ENCODE measurements at regions not wholly inside any gene's neighbourhood (a gene's known extent, or its start where the extent isn't known, plus 50 kb on each side); places are given as distances from the start of the nearest gene placed in this dataset.

- BruUV-seq (replicated peaks) = no TSS peak
- DNase-seq (ENCODE audit: low read depth, low spot score) = no peak
Observed at GRCh38 chr9:108746864-108747263, 108.9 kb downstream of the ACTL7B start.

More at GRCh38 chr9:108746864-108747263, 108.9 kb downstream of the ACTL7B start:
- Histone ChIP-seq H3K4me1 (ENCODE audit: control insufficient read depth, extremely low read depth, insufficient read depth, low read length) (no peaks in the 10 kb centered on the region), H4K20me1 (replicated peaks; ENCODE audit: control insufficient read depth, extremely low read depth, insufficient read depth, low read length) (no peaks in the 10 kb centered on the region), H3K27ac (ENCODE audit: insufficient read depth, low read depth, low read length) (no peak overlapping the region), H3K9me1 (replicated peaks; ENCODE audit: control insufficient read depth, extremely low read depth, insufficient read depth, low read length) (no peaks in the 10 kb centered on the region), H3K4me3 (replicated peaks in 1 of 3; ENCODE audit: insufficient read depth in 1 of 3, low read depth in 1 of 3, low read length in 3 of 3) (no peak overlapping the region), H3K4me2 (ENCODE audit: insufficient read depth, low read length) (no peak overlapping the region), H3K27me3 (ENCODE audit: control insufficient read depth in 2 of 2, insufficient read depth in 2 of 2, low read length in 2 of 2) (no peaks in the 10 kb centered on the region), H3K9ac (replicated peaks; ENCODE audit: extremely low read depth, insufficient read depth, low read length) (no peak overlapping the region), H3K9me3 (replicated peaks; ENCODE audit: control insufficient read depth, insufficient read depth, low read length) (no peaks in the 10 kb centered on the region), H2AFZ (ENCODE audit: low read depth, low read length) (no peak overlapping the region), H3K79me2 (ENCODE audit: control insufficient read depth, insufficient read depth, low read length) (no peaks in the 10 kb centered on the region), H3K36me3 (ENCODE audit: control insufficient read depth in 2 of 2, extremely low read depth in 1 of 2, insufficient read depth in 2 of 2, low read length in 2 of 2) (no peaks in the 10 kb centered on the region)
- no peak for FAIRE-seq
- dilution Hi-C loops (cut with MboI; ENCODE audit: extremely low pct_ligation_motif_present, low sequenced_read_pairs) = no loop called here
- no peak for TF ChIP-seq JUN (IDR thresholded peaks at IDR 0.05; ENCODE audit: borderline replicate concordance, insufficient read depth, insufficient read length, low read depth)
- TF ChIP-seq FOS (IDR thresholded peaks at IDR 0.05; ENCODE audit: borderline replicate concordance, insufficient read depth, low read length) = no peak
- no peak for TF ChIP-seq EZH2 (IDR thresholded peaks at IDR 0.05; ENCODE audit: borderline replicate concordance, low read depth, low read length, severe bottlenecking)
- no peak for TF ChIP-seq POLR2A (IDR thresholded peaks at IDR 0.05; ENCODE audit: low read depth, low read length)
- TF ChIP-seq POLR2AphosphoS5 (IDR thresholded peaks at IDR 0.05; ENCODE audit: insufficient read depth, low read depth, low read length) = no peak
- TF ChIP-seq, protein P1, sequence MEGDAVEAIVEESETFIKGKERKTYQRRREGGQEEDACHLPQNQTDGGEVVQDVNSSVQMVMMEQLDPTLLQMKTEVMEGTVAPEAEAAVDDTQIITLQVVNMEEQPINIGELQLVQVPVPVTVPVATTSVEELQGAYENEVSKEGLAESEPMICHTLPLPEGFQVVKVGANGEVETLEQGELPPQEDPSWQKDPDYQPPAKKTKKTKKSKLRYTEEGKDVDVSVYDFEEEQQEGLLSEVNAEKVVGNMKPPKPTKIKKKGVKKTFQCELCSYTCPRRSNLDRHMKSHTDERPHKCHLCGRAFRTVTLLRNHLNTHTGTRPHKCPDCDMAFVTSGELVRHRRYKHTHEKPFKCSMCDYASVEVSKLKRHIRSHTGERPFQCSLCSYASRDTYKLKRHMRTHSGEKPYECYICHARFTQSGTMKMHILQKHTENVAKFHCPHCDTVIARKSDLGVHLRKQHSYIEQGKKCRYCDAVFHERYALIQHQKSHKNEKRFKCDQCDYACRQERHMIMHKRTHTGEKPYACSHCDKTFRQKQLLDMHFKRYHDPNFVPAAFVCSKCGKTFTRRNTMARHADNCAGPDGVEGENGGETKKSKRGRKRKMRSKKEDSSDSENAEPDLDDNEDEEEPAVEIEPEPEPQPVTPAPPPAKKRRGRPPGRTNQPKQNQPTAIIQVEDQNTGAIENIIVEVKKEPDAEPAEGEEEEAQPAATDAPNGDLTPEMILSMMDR (IDR thresholded peaks at IDR 0.05; ENCODE audit: extremely low read depth in 1 of 2, insufficient read depth in 1 of 2, low read depth in 1 of 2, low read length in 2 of 2) = no peak
- no peak for TF ChIP-seq MAX (IDR thresholded peaks at IDR 0.05; ENCODE audit: insufficient read depth, insufficient read length)
- TF ChIP-seq MYC (IDR thresholded peaks at IDR 0.05; ENCODE audit: low read depth, low read length) = no peak
- TF ChIP-seq GATA2 (IDR thresholded peaks at IDR 0.05; ENCODE audit: insufficient read depth, insufficient read length, low read depth, low read length) = no peak
- intact Hi-C loops (cut with micrococcal nuclease) = no loop called here
- ChIA-PET CTCF (no interaction called here), POLR2A (no interaction called here)

All from endothelial cell of umbilical vein (primary cell).